ENCODE measurements at regions not wholly inside any gene's neighbourhood (a gene's known extent, or its start where the extent isn't known, plus 50 kb on each side); places are given as distances from the start of the nearest gene placed in this dataset.

- no peak for DNase-seq (ENCODE audit: low spot score)
- Mint-ChIP-seq H3K27ac (ENCODE audit: unreplicated experiment) (no peak overlapping the region), H3K27me3 (ENCODE audit: low read depth) (no peaks in the 10 kb centered on the region), H3K4me1 (ENCODE audit: low read depth) (peaks cover 29% of the 10 kb centered on the region), H3K4me3 (ENCODE audit: unreplicated experiment) (no peak overlapping the region), H3K9me3 (ENCODE audit: low read depth) (peaks cover 7% of the 10 kb centered on the region), H3K36me3 (ENCODE audit: low read depth) (peaks cover 2% of the 10 kb centered on the region)
- TF ChIP-seq CTCF (IDR thresholded peaks at IDR 0.05): no peak
Measured at GRCh38 chr2:111709321-111709720, 174.7 kb downstream of the ANAPC1 start.

GRCh38 chr2:111710085-111710484, 173.9 kb downstream of the ANAPC1 start:
- H3K4me1 Mint-ChIP-seq (ENCODE audit: low read depth): peaks cover 31% of the 10 kb centered on the region
- peak overlapping the region; percentile 69 for H3K27ac Mint-ChIP-seq (ENCODE audit: unreplicated experiment)
- peaks cover 2% of the 10 kb centered on the region for H3K36me3 Mint-ChIP-seq (ENCODE audit: low read depth)
- DNase-seq (ENCODE audit: low spot score): no peak
- peaks cover 7% of the 10 kb centered on the region for H3K9me3 Mint-ChIP-seq (ENCODE audit: low read depth)
- H3K4me3 Mint-ChIP-seq (ENCODE audit: unreplicated experiment): no peak overlapping the region
- TF ChIP-seq CTCF (IDR thresholded peaks at IDR 0.05): no peak
- no peaks in the 10 kb centered on the region for H3K27me3 Mint-ChIP-seq (ENCODE audit: low read depth)

GRCh38 chr2:111710613-111711012, 173.4 kb downstream of the ANAPC1 start:
- TF ChIP-seq CTCF (IDR thresholded peaks at IDR 0.05): no peak
- no peak for DNase-seq (ENCODE audit: low spot score)
- H3K4me1 Mint-ChIP-seq (ENCODE audit: low read depth): peaks cover 27% of the 10 kb centered on the region
- H3K4me3 Mint-ChIP-seq (ENCODE audit: unreplicated experiment): no peak overlapping the region
- H3K9me3 Mint-ChIP-seq (ENCODE audit: low read depth): peaks cover 7% of the 10 kb centered on the region
- H3K27ac Mint-ChIP-seq (ENCODE audit: unreplicated experiment): no peak overlapping the region
- peaks cover 2% of the 10 kb centered on the region for H3K36me3 Mint-ChIP-seq (ENCODE audit: low read depth)
- no peaks in the 10 kb centered on the region for H3K27me3 Mint-ChIP-seq (ENCODE audit: low read depth)

- no peak for TF ChIP-seq CTCF (IDR thresholded peaks at IDR 0.05)
- no peak for DNase-seq (ENCODE audit: low spot score)
- peaks cover 7% of the 10 kb centered on the region for H3K9me3 Mint-ChIP-seq (ENCODE audit: low read depth)
- H3K27me3 Mint-ChIP-seq (ENCODE audit: low read depth): no peaks in the 10 kb centered on the region
- H3K27ac Mint-ChIP-seq (ENCODE audit: unreplicated experiment): no peak overlapping the region
- no peak overlapping the region for H3K4me3 Mint-ChIP-seq (ENCODE audit: unreplicated experiment)
- peaks cover 20% of the 10 kb centered on the region for H3K4me1 Mint-ChIP-seq (ENCODE audit: low read depth)
- H3K36me3 Mint-ChIP-seq (ENCODE audit: low read depth): peaks cover 2% of the 10 kb centered on the region
Measured at GRCh38 chr2:111711270-111711669, 172.7 kb downstream of the ANAPC1 start.

GRCh38 chr2:111712361-111712760, 171.6 kb downstream of the ANAPC1 start:
- no peak for DNase-seq (ENCODE audit: low spot score)
- Mint-ChIP-seq H3K9me3 (ENCODE audit: low read depth) (peaks cover 7% of the 10 kb centered on the region), H3K4me1 (ENCODE audit: low read depth) (peaks cover 19% of the 10 kb centered on the region), H3K27me3 (ENCODE audit: low read depth) (no peaks in the 10 kb centered on the region), H3K27ac (ENCODE audit: unreplicated experiment) (no peak overlapping the region), H3K4me3 (ENCODE audit: unreplicated experiment) (no peak overlapping the region), H3K36me3 (ENCODE audit: low read depth) (peaks cover 2% of the 10 kb centered on the region)
- no peak for TF ChIP-seq CTCF (IDR thresholded peaks at IDR 0.05)

All from chondrocyte (in vitro differentiated cells).